GM18907 (cell line): ENCODE measurements at regions not wholly inside any gene's neighbourhood (a gene's known extent, or its start where the extent isn't known, plus 50 kb on each side); places are given as distances from the start of the nearest gene placed in this dataset.
"Not testable (repeated sequence)": the region's sequence is repeated elsewhere in the genome, so short reads cannot be mapped to it uniquely, and the experiment has no call there.

Source experiments
- ATAC-seq: cut with Tn5 transposase; IDR thresholded peaks from one replicate; pipeline ENCODE4 v1.9.1; 2021; ENCODE audit warnings: mild to moderate bottlenecking, moderate library complexity; ENCODE audit not compliant: unreplicated experiment

- ATAC-seq = no peak
Measured at GRCh38 chr2:176790468-176790867, 422.1 kb upstream of the HNRNPA3 start.

- ATAC-seq = no peak
Measured at GRCh38 chr2:176793792-176794191, 418.8 kb upstream of the HNRNPA3 start.

GRCh38 chr2:176794392-176794791, 418.2 kb upstream of the HNRNPA3 start:
- ATAC-seq = no peak

- no peak for ATAC-seq
Measured at GRCh38 chr2:176795823-176796222, 416.8 kb upstream of the HNRNPA3 start.

- ATAC-seq = not testable (repeated sequence)
Measured at GRCh38 chr2:176796677-176797076, 415.9 kb upstream of the HNRNPA3 start.

- ATAC-seq = no peak
Measured at GRCh38 chr2:176804392-176804791, 408.2 kb upstream of the HNRNPA3 start.

GRCh38 chr2:176805345-176805744, 407.2 kb upstream of the HNRNPA3 start:
- ATAC-seq = no peak

- no peak for ATAC-seq
Measured at GRCh38 chr2:176812246-176812775, 400.3 kb upstream of the HNRNPA3 start.

GRCh38 chr2:176813156-176813555, 399.4 kb upstream of the HNRNPA3 start:
- ATAC-seq = no peak

- ATAC-seq = no peak
Measured at GRCh38 chr2:176813621-176814049, 399.0 kb upstream of the HNRNPA3 start.

- ATAC-seq = no peak
Measured at GRCh38 chr2:176814274-176814673, 398.3 kb upstream of the HNRNPA3 start.

- ATAC-seq = no peak
Measured at GRCh38 chr2:176814740-176815367, 397.7 kb upstream of the HNRNPA3 start.

GRCh38 chr2:176817061-176817565, 395.5 kb upstream of the HNRNPA3 start:
- no peak for ATAC-seq

- ATAC-seq = no peak
Measured at GRCh38 chr2:176818076-176818475, 394.5 kb upstream of the HNRNPA3 start.

- no peak for ATAC-seq
Measured at GRCh38 chr2:176818617-176819016, 394.0 kb upstream of the HNRNPA3 start.

- no peak for ATAC-seq
Measured at GRCh38 chr2:176819306-176819705, 393.3 kb upstream of the HNRNPA3 start.

GRCh38 chr2:176820371-176820932, 392.1 kb upstream of the HNRNPA3 start:
- no peak for ATAC-seq

- no peak for ATAC-seq
Measured at GRCh38 chr2:176821350-176821749, 391.2 kb upstream of the HNRNPA3 start.

- ATAC-seq = no peak
Measured at GRCh38 chr2:176822060-176822459, 390.5 kb upstream of the HNRNPA3 start.

GRCh38 chr2:176826356-176826755, 386.2 kb upstream of the HNRNPA3 start:
- ATAC-seq = no peak

GRCh38 chr2:176826984-176827668, 385.5 kb upstream of the HNRNPA3 start:
- ATAC-seq = no peak

- no peak for ATAC-seq
Measured at GRCh38 chr2:176830362-176830761, 382.2 kb upstream of the HNRNPA3 start.
